ENCODE measurements at regions not wholly inside any gene's neighbourhood (a gene's known extent, or its start where the extent isn't known, plus 50 kb on each side); places are given as distances from the start of the nearest gene placed in this dataset.

DNA sequence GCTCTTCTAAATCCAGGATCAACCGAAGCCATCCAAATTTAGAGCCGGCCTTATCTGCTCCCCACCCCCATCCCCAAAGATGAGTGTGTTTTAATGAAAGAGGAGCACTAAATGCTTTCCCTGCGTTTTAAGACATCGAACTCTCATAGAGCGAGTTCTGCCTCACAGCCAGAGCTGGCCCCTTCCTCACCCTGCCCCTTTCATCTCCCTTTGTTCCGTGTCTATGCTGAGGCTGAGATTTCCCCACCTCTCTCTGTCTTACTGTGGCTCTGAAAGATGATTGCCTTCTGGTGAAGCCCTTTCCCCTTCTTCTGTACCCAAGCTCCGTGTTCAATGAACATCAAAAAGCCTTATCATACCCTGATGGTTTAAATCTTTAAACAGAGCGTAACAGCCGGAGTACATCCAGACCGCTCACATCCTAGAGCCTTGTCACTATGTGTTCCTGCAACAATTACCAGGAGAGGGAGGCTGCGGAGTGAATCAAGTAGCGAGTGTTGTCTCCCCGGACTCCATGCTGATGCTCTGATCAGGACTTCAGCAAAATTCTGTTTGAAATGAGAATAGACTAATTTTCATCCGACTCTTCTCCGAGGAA lies 110.1 kb downstream of the ZNF326 start:
- TF ChIP-seq POLR2A (IDR thresholded peaks at IDR 0.05) (no peak), POLR2AphosphoS5 (IDR thresholded peaks at IDR 0.05) (no peak)

Data from gastroesophageal sphincter (tissue), 2 donors.